ENCODE measurements at regions not wholly inside any gene's neighbourhood (a gene's known extent, or its start where the extent isn't known, plus 50 kb on each side); places are given as distances from the start of the nearest gene placed in this dataset.
A peak's percentile ranks its signal among the peaks of the same experiment; 100 is the strongest.
"Not testable (repeated sequence)": the region's sequence is repeated elsewhere in the genome, so short reads cannot be mapped to it uniquely, and the experiment has no call there.

GRCh38 chr1:273772-274171 lies 177.7 kb downstream of the OR4F29 start:
- H3K9me3 ChIP-seq; H3K27me3 ChIP-seq; H3K4me1 ChIP-seq; DNase-seq; H3K27ac ChIP-seq; intact Hi-C loops (cut with DNase I); H3K36me3 ChIP-seq; H3K4me3 ChIP-seq (replicated peaks in 1 of 3): not testable (repeated sequence)
- WGBS, 2 donors: 60 to 70% methylated on average over 2 of the region's 2 CpGs

GRCh38 chr1:267815-268214 lies 183.7 kb downstream of the OR4F29 start:
- 2 to 21% methylated on average over 5 of the region's 5 CpGs for WGBS, 2 donors
- H3K4me1 ChIP-seq; H3K27ac ChIP-seq; intact Hi-C loops (cut with DNase I); H3K9me3 ChIP-seq; H3K36me3 ChIP-seq; H3K4me3 ChIP-seq (replicated peaks in 1 of 3); H3K27me3 ChIP-seq: not testable (repeated sequence)
- peak; percentile 76 to 81 for DNase-seq
- peak in 5 of 6 experiments; percentile 39 to 64 (median 54) for TF ChIP-seq CTCF (IDR thresholded peaks at IDR 0.05)

Data from thyroid gland (tissue), 4 donors.